ENCODE measurements at regions not wholly inside any gene's neighbourhood (a gene's known extent, or its start where the extent isn't known, plus 50 kb on each side); places are given as distances from the start of the nearest gene placed in this dataset.

DNA sequence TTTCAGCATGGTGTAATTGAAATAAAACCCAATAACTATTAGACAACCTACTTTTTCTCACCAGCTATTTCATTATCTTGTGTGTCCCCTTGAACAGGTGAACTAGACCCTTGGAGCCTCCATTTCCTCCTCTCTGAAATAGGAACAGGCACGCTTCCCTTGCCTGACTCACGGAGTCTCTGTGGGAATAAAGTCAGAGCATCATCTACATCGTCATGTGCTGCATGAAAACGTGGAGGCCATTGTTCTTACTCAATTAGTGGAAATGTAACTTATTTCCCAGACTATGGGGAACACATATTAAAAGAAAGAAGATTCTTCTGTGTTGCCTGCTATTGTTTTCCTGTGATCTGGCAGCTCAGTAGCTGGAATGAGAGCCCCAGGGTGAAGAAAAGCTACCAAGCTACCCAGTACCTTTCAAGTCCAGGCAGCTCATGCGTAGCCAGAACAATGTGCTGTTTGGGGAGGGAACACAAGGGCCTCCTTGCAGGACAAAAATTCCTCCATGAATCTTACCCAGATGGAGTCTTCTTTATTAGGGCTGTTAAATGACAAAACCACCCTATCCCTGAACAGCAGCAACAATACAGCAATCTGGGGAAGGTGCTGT, 59.8 kb downstream of the SOX11 start:
- Mint-ChIP-seq H3K27me3 (peaks cover 4% of the 10 kb centered on the region), H3K27ac (no peak overlapping the region)
- TF ChIP-seq, protein P1, sequence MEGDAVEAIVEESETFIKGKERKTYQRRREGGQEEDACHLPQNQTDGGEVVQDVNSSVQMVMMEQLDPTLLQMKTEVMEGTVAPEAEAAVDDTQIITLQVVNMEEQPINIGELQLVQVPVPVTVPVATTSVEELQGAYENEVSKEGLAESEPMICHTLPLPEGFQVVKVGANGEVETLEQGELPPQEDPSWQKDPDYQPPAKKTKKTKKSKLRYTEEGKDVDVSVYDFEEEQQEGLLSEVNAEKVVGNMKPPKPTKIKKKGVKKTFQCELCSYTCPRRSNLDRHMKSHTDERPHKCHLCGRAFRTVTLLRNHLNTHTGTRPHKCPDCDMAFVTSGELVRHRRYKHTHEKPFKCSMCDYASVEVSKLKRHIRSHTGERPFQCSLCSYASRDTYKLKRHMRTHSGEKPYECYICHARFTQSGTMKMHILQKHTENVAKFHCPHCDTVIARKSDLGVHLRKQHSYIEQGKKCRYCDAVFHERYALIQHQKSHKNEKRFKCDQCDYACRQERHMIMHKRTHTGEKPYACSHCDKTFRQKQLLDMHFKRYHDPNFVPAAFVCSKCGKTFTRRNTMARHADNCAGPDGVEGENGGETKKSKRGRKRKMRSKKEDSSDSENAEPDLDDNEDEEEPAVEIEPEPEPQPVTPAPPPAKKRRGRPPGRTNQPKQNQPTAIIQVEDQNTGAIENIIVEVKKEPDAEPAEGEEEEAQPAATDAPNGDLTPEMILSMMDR (conservative IDR thresholded peaks at IDR 0.05): no peak

DNA sequence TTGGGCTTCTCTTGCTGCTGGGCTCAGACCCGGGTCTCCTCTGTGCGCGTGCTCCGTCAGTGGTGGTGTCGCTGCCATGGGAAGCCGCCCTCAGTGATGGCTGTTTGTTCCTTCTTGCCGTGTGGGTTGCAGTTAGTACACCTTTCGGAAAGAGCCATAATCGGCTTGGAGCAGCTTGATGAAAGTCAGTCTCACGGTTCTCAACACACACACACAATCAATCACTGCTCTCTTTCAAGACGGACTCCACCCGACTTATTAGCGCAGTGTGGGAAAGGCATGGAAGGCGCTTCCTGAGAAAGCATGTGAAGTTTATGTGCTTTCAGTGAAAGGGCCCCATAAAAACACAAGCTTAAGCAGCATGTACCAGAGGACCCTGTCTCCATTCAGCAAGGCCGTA, 64.1 kb downstream of the SOX11 start:
- Mint-ChIP-seq H3K36me3 (no peaks in the 10 kb centered on the region), H3K27ac (peak overlapping the region; percentile 77), H3K4me3 (peak overlapping the region; percentile 76), H3K9me3 (peaks cover 8% of the 10 kb centered on the region), H3K27me3 (peaks cover 4% of the 10 kb centered on the region), H3K4me1 (ENCODE audit: unreplicated experiment) (peaks cover 27% of the 10 kb centered on the region)
- TF ChIP-seq, protein P1 (conservative IDR thresholded peaks at IDR 0.05): no peak
- no peak for DNase-seq (ENCODE audit: extremely low spot score, unreplicated experiment)

More for the DNA sequence above, 59.8 kb downstream of the SOX11 start:
- no peaks in the 10 kb centered on the region for H3K36me3 Mint-ChIP-seq
- peaks cover 30% of the 10 kb centered on the region for H3K4me1 Mint-ChIP-seq (ENCODE audit: unreplicated experiment)
- peaks cover 8% of the 10 kb centered on the region for H3K9me3 Mint-ChIP-seq
- no peak overlapping the region for H3K4me3 Mint-ChIP-seq
- DNase-seq (ENCODE audit: extremely low spot score, unreplicated experiment): no peak

DNA sequence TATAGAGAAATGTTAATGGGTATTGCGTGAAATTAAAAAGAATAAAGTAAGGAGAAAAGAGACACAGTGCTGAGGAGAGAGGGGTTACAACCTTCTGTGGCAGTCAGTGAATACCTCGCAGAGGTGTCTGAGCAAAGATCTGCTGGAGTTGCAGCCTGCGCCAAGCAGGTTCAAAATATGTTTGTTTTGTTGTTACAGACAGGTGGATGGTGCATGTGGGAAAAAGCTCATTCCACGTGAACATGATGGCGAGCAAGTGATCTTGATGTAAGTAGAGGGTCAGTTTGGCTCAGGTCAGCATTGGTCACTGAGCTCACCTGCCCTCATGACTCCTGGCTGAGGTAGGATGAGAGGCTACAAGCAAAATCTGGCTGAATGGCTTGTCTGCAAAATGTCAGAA, 66.2 kb downstream of the SOX11 start:
- no peaks in the 10 kb centered on the region for H3K36me3 Mint-ChIP-seq
- TF ChIP-seq, protein P1 (conservative IDR thresholded peaks at IDR 0.05): no peak
- H3K4me1 Mint-ChIP-seq (ENCODE audit: unreplicated experiment): peaks cover 27% of the 10 kb centered on the region
- no peak for DNase-seq (ENCODE audit: extremely low spot score, unreplicated experiment)
- peaks cover 4% of the 10 kb centered on the region for H3K27me3 Mint-ChIP-seq
- H3K4me3 Mint-ChIP-seq: no peak overlapping the region
- H3K27ac Mint-ChIP-seq: no peak overlapping the region
- H3K9me3 Mint-ChIP-seq: peaks cover 8% of the 10 kb centered on the region

DNA sequence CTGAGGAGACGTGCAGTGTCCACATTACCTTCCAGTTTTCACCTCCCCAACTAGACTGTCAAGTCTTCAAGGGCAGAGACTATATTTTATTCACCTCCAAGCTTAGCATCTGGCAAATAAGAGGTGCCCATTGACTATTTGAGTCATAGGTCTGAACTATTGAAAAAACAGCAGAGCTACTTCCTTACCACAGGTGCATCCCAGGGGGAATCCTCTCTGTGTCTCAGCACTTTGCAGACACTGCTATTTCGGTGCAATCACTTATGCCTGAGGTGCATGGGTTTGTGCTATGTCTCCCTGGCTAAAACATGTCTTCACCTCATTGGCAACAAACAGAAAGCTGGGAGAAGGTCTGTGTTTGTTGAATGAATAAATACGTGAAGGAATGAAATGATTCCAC, 67.8 kb downstream of the SOX11 start:
- DNase-seq (ENCODE audit: extremely low spot score, unreplicated experiment): no peak
- peaks cover 8% of the 10 kb centered on the region for H3K9me3 Mint-ChIP-seq
- no peak overlapping the region for H3K4me3 Mint-ChIP-seq
- no peaks in the 10 kb centered on the region for H3K36me3 Mint-ChIP-seq
- peaks cover 27% of the 10 kb centered on the region for H3K4me1 Mint-ChIP-seq (ENCODE audit: unreplicated experiment)
- peak overlapping the region; percentile 9 for H3K27ac Mint-ChIP-seq
- TF ChIP-seq, protein P1 (conservative IDR thresholded peaks at IDR 0.05): no peak
- peaks cover 4% of the 10 kb centered on the region for H3K27me3 Mint-ChIP-seq

DNA sequence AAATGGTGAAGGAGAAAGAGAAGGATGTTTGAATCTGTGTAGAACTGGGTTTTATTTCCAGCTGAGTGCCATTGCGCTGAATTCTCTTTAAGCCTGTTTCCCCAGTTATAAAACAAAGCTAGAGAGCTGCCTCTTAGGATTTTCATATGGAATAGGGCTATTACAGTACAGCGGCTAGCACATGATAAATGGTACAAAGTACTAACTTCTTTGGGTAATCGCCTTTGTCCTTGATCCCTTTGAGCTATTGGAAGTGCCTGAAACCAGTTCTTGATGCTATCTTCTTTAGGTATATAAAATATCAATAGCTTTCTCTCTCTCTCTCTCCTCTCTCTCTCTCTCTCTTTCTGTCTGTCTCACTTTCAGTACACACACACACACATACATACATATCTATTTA, 71.3 kb downstream of the SOX11 start:
- Mint-ChIP-seq H3K4me3 (no peak overlapping the region), H3K27me3 (peaks cover 3% of the 10 kb centered on the region), H3K9me3 (no peaks in the 10 kb centered on the region), H3K36me3 (no peaks in the 10 kb centered on the region), H3K27ac (no peak overlapping the region), H3K4me1 (ENCODE audit: unreplicated experiment) (peaks cover 31% of the 10 kb centered on the region)
- no peak for DNase-seq (ENCODE audit: extremely low spot score, unreplicated experiment)
- TF ChIP-seq, protein P1 (conservative IDR thresholded peaks at IDR 0.05): no peak

DNA sequence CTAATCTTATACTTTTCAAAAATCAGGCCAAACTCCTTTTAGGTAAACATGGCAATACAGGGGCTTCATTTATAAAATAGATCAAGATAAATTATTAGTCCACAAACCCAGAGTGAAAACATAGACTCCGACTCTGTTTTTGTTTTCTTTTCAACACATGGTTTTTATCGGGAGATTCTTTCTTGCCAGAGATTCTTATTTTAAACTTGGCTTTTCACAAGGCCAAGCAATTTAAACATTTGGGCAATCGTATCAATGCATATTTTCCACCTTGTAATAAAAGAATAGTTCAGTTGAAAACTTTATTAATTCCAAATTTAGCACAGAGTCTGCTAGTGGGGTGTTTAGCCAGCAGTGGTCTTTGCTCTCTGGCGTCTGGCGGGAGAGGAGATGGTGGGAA, 71.9 kb downstream of the SOX11 start:
- Mint-ChIP-seq H3K4me1 (ENCODE audit: unreplicated experiment) (peaks cover 34% of the 10 kb centered on the region), H3K36me3 (no peaks in the 10 kb centered on the region), H3K4me3 (no peak overlapping the region), H3K27me3 (peaks cover 3% of the 10 kb centered on the region), H3K27ac (no peak overlapping the region), H3K9me3 (no peaks in the 10 kb centered on the region)
- TF ChIP-seq, protein P1 (conservative IDR thresholded peaks at IDR 0.05): no peak
- no peak for DNase-seq (ENCODE audit: extremely low spot score, unreplicated experiment)

Data from type B pancreatic cell (in vitro differentiated cells).